ENCODE measurements at regions not wholly inside any gene's neighbourhood (a gene's known extent, or its start where the extent isn't known, plus 50 kb on each side); places are given as distances from the start of the nearest gene placed in this dataset.

GRCh38 chr2:14016289-14016955, 616.1 kb upstream of the LRATD1 start:
- TF ChIP-seq, protein P1, sequence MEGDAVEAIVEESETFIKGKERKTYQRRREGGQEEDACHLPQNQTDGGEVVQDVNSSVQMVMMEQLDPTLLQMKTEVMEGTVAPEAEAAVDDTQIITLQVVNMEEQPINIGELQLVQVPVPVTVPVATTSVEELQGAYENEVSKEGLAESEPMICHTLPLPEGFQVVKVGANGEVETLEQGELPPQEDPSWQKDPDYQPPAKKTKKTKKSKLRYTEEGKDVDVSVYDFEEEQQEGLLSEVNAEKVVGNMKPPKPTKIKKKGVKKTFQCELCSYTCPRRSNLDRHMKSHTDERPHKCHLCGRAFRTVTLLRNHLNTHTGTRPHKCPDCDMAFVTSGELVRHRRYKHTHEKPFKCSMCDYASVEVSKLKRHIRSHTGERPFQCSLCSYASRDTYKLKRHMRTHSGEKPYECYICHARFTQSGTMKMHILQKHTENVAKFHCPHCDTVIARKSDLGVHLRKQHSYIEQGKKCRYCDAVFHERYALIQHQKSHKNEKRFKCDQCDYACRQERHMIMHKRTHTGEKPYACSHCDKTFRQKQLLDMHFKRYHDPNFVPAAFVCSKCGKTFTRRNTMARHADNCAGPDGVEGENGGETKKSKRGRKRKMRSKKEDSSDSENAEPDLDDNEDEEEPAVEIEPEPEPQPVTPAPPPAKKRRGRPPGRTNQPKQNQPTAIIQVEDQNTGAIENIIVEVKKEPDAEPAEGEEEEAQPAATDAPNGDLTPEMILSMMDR (IDR thresholded peaks at IDR 0.05 in 4 of 5, conservative IDR thresholded peaks at IDR 0.05 in 1 of 5): no peak
- TF ChIP-seq POLR2A (IDR thresholded peaks at IDR 0.05): no peak

All from gastrocnemius medialis (tissue), 4 donors.